GM06990 (cell line): ENCODE measurements at regions not wholly inside any gene's neighbourhood (a gene's known extent, or its start where the extent isn't known, plus 50 kb on each side); places are given as distances from the start of the nearest gene placed in this dataset.
"Not testable (repeated sequence)": the region's sequence is repeated elsewhere in the genome, so short reads cannot be mapped to it uniquely, and the experiment has no call there.

Experiments
- DNase-seq: peaks from one replicate; pipeline ENCODE4 v3.0.0-alpha.2; 2011; ENCODE audit not compliant: insufficient read length; ENCODE audit errors: extremely low read depth
- H3K27me3 ChIP-seq: replicated peaks from 2 replicates; pipeline ENCODE4 v1.6.0; 2011; ENCODE audit warnings: low read length; ENCODE audit not compliant: control insufficient read depth, insufficient read depth
- H3K36me3 ChIP-seq: 2 replicates; pipeline ENCODE4 v1.5.1; 2011; ENCODE audit warnings: low read length; ENCODE audit not compliant: control insufficient read depth, insufficient read depth
- H3K4me3 ChIP-seq: replicated peaks from 2 replicates; pipeline ENCODE4 v1.5.1; 2011; ENCODE audit warnings: low read depth, mild to moderate bottlenecking, control low read depth, low read length
- CTCF ChIP-seq: IDR thresholded peaks from 2 replicates; pipeline ENCODE4 v1.5.1; 2011; ENCODE audit warnings: low read length, control low read depth, mild to moderate bottlenecking, inconsistent platforms; ENCODE audit not compliant: insufficient read depth, poor library complexity, severe bottlenecking

DNA sequence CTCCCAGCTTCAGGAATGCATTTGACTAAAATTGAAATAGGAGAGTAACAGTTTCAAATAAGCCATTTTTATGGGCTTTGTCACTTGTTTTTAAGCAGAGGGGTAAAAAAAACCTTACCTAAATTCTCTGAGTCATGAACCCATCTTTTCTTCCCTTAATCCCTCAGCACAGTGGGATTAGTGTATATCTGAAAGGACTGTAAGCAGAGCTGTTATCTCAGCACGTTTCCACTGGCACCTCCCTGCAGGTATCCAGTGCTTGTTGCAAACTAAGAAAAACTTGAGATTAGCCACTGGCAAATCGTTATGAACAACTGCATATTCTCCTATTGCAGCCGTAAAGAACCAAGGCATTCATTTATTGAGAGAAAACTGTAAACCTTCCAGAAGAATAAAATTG is 872.7 kb downstream of the EFNA5 start:
- no peak for TF ChIP-seq CTCF
- Histone ChIP-seq H3K4me3 (no peak overlapping the region), H3K36me3 (no peaks in the 10 kb centered on the region), H3K27me3 (no peaks in the 10 kb centered on the region)
- DNase-seq, result no peak

- no peak for TF ChIP-seq CTCF
- H3K36me3 ChIP-seq, result no peaks in the 10 kb centered on the region
- no peak for DNase-seq
- no peaks in the 10 kb centered on the region for H3K27me3 ChIP-seq
- no peak overlapping the region for H3K4me3 ChIP-seq
These were observed 874.7 kb downstream of the EFNA5 start for GRCh38 chr5:106796081-106796480.

DNA sequence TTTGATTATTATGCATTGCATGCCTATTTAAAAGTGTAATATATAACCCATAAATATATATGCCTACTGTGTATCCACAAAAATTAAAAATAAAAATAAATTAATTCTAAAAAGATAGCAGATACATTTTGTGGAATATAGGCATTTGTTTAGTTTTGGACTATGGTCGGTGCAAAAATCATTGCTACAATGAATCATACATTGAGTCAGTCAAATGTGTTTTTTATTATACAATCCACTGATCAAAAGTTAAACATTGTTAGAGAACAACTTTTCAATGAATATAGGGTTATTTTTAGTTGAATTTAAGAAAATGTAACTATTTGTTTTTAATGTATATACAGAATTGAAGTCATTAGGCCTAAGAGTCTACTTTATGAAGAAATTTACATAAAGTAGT is 885.9 kb downstream of the EFNA5 start:
- no peaks in the 10 kb centered on the region for H3K27me3 ChIP-seq
- DNase-seq, result no peak
- no peak overlapping the region for H3K4me3 ChIP-seq
- TF ChIP-seq CTCF, result no peak
- no peaks in the 10 kb centered on the region for H3K36me3 ChIP-seq

DNA sequence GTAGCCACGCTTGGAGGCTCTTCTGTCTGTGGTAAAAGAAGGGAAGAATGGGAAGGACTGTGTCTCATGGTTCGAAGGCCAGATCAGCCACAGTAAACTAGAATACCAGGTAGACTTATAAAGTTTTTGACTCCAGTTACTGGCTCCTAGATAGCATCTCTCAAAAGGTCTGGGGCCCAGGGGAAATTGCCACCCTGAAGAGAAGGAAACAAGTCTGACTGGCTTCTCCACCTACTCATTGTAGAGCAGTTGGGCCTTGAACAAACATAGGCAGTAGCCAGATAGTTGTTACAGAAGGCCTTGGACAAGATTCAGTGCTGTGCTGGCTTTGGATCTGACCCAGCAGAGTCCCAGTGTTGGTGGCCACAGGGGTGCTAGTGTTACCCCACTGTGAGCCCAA is 890.4 kb downstream of the EFNA5 start:
- H3K36me3 ChIP-seq, result no peaks in the 10 kb centered on the region
- no peak for DNase-seq
- no peak overlapping the region for H3K4me3 ChIP-seq
- no peak for TF ChIP-seq CTCF
- no peaks in the 10 kb centered on the region for H3K27me3 ChIP-seq

GRCh38 chr5:106776515-106776914 is 894.2 kb downstream of the EFNA5 start:
- DNase-seq, H3K4me3 ChIP-seq, H3K27me3 ChIP-seq, H3K36me3 ChIP-seq: not testable (repeated sequence)

DNA sequence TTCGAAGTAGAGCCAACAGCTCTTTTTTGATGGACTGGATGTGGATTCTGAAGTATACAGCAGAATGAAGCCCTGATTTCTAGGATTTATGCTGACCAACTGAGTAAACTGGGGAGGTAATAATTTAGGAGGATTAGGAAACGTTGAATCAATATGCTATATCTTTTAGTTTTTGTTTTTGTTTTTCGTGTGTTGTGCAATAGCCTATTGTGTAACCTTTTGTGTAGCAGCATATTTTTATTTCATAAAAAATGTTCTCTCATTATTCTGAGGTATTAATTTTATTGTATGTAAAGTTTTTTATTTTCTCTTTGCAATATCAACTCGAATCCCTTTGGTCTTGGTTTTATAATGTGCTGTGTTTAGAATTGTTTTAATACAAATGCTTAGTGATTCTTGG is 902.3 kb downstream of the EFNA5 start:
- DNase-seq, result no peak
- H3K36me3 ChIP-seq, result no peaks in the 10 kb centered on the region
- no peak for TF ChIP-seq CTCF
- H3K27me3 ChIP-seq, result no peaks in the 10 kb centered on the region
- H3K4me3 ChIP-seq, result no peak overlapping the region
